Psoas muscle (tissue), 7 donors: ENCODE measurements at regions not wholly inside any gene's neighbourhood (a gene's known extent, or its start where the extent isn't known, plus 50 kb on each side); places are given as distances from the start of the nearest gene placed in this dataset.

Source experiments
- ATAC-seq, 4 donors: fragments of 200-7000 bp; cut with Tn5 transposase; one replicate each; pipeline ENCODE4 v1.9.1; 2020; ENCODE audit warnings: moderate library complexity in 3 of 4, mild to moderate bottlenecking in 2 of 4
- DNase-seq, 2 donors: peaks; one replicate each; pipeline ENCODE4 v3.0.0-alpha.2; 2020
- H3K27ac ChIP-seq: fragments of 200-600 bp; one replicate; pipeline ENCODE4 v1.8.0; 2022
- H3K27me3 ChIP-seq, 3 donors: fragments of 200-600 bp in 1 of 3; one replicate each; pipeline versions ENCODE4 v1.6.1 to v1.8.0; 2013 to 2022; ENCODE audit warnings: low read length in 2 of 3, mild to moderate bottlenecking in 2 of 3, moderate library complexity in 1 of 3; ENCODE audit not compliant: insufficient read depth in 3 of 3
- H3K36me3 ChIP-seq, 2 donors: fragments of 200-600 bp in 1 of 2; one replicate each; pipeline versions ENCODE4 v1.6.1 to v1.8.0; 2013 to 2022; ENCODE audit warnings: low read depth in 1 of 2, mild to moderate bottlenecking in 1 of 2, moderate library complexity in 1 of 2; ENCODE audit not compliant: insufficient read depth in 1 of 2
- H3K4me1 ChIP-seq: fragments of 200-600 bp; one replicate; pipeline ENCODE4 v1.8.0; 2022
- H3K4me3 ChIP-seq: fragments of 200-600 bp; one replicate; pipeline ENCODE4 v1.8.0; 2022; ENCODE audit warnings: mild to moderate bottlenecking
- H3K9me3 ChIP-seq: fragments of 200-600 bp; one replicate; pipeline ENCODE4 v1.8.0; 2022
- WGBS, 3 donors: extraction: QIAGEN DNeasy Blood & Tissue Kit; methylation state at CpG; one replicate each; pipeline versions ENCODE4 v1.1.6 to v1.1.7; 2013; 5-methylcytosine and 5-hydroxymethylcytosine counted together
- intact Hi-C, 2 donors: fragments of 100-400 bp; cut with DNase I; formaldehyde crosslinking; loops; one replicate each; pipeline versions ENCODE4 v1.11.0 to v1.14.2; 2022
- TF ChIP-seq, protein P1 (sequence below): fragments of 200-600 bp; IDR thresholded peaks from one replicate; pipeline ENCODE4 v1.8.0; 2022; ENCODE audit warnings: antibody characterized with exemption
- donor health status: healthy with polysubstance abuse.
- donor health status: DM: no; HTN: no; CAD: no; lungs with moderate emphysema.
- donor health status: Bipolar disorder and iron deficiency.
- donor health status: healthy.
- donor health status: DM: yes; HTN: yes; CAD: no.
- donor health status: DM: no; HTN: no; CAD: no.
- donor health status: DM: yes; HTN: yes; CAD: no.

DNA sequence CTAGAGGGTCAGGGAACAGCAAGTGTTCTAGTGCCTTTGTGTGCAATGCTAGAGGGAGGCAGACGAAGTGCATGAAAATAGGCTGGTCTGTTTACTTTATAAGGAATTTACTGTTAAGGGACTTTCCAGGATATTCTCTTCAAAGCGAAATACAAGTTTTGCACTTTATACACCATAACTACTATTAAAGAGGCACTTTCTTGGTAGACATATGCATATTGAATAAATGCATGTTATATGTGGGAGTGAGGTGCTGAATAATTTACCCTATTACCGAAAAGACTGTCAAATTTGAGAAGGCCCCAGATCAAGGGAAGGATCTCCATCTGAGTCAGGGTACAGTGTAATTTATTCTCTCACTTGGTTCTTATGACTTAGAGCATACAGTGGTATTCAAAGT is 310.5 kb downstream of the S1PR1 start:
- 61 to 77% (median 70%) methylated on average over 3 of the region's 3 CpGs for WGBS, 3 donors
- H3K36me3 ChIP-seq = no peaks in the 10 kb centered on the region
- ATAC-seq (no peak), DNase-seq (no peak)
- H3K27ac ChIP-seq = no peak overlapping the region
- H3K4me3 ChIP-seq = no peak overlapping the region
- no peaks in the 10 kb centered on the region for H3K9me3 ChIP-seq
- no peaks in the 10 kb centered on the region for H3K4me1 ChIP-seq
- no peaks in the 10 kb centered on the region for H3K27me3 ChIP-seq
- intact Hi-C loops = no loop called here
- TF ChIP-seq, protein P1, sequence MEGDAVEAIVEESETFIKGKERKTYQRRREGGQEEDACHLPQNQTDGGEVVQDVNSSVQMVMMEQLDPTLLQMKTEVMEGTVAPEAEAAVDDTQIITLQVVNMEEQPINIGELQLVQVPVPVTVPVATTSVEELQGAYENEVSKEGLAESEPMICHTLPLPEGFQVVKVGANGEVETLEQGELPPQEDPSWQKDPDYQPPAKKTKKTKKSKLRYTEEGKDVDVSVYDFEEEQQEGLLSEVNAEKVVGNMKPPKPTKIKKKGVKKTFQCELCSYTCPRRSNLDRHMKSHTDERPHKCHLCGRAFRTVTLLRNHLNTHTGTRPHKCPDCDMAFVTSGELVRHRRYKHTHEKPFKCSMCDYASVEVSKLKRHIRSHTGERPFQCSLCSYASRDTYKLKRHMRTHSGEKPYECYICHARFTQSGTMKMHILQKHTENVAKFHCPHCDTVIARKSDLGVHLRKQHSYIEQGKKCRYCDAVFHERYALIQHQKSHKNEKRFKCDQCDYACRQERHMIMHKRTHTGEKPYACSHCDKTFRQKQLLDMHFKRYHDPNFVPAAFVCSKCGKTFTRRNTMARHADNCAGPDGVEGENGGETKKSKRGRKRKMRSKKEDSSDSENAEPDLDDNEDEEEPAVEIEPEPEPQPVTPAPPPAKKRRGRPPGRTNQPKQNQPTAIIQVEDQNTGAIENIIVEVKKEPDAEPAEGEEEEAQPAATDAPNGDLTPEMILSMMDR = no peak

DNA sequence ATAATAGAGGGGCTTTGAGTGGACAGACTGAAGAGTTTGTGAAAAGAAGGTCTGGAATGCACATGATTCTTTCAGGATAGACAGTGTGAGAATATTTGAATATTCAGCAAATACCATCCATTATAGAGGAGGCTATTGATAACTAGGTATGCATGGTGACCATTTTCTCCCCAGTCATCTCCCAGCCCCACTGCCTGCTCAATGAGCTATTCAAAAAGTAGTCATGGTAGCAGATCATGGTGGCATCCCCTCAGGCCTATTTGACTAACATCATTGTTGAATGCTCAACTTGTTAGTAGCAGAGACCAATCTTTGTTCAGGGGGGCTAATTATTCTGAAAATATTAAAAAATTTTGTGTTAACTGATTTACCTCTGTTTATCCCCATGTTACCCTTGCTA is 311.6 kb downstream of the S1PR1 start:
- TF ChIP-seq, protein P1 = no peak
- H3K4me3 ChIP-seq = no peak overlapping the region
- intact Hi-C loops = no loop called here
- H3K27ac ChIP-seq = no peak overlapping the region
- no peaks in the 10 kb centered on the region for H3K36me3 ChIP-seq
- H3K9me3 ChIP-seq = no peaks in the 10 kb centered on the region
- no peaks in the 10 kb centered on the region for H3K4me1 ChIP-seq
- no peaks in the 10 kb centered on the region for H3K27me3 ChIP-seq
- DNase-seq (no peak), ATAC-seq (no peak)

DNA sequence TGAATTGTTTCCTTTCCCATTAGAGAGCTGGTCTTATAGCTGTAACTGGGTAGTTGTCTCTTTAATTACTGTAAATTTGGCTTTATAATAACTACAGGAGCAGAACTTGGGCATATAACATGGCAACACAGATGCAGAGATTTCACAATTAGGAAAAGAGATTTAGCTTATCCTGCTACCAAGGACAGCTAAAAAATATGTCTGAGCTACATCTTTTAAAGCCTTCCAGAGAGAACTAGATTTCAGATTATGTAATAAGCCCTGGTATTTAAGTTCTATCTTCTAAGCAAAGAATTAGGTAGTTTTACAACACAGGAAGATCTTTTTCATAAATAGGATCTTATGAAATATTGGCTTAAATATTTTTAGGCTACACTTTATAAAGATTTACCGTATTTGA is 313.8 kb downstream of the S1PR1 start:
- H3K36me3 ChIP-seq = no peaks in the 10 kb centered on the region
- DNase-seq (no peak), ATAC-seq (no peak)
- no peaks in the 10 kb centered on the region for H3K9me3 ChIP-seq
- H3K4me1 ChIP-seq = no peaks in the 10 kb centered on the region
- H3K27ac ChIP-seq = no peak overlapping the region
- TF ChIP-seq, protein P1 = no peak
- H3K27me3 ChIP-seq = no peaks in the 10 kb centered on the region
- WGBS, 3 donors = 81 to 92% (median 84%) methylated on average over 1 of the region's 1 CpG
- H3K4me3 ChIP-seq = no peak overlapping the region
- intact Hi-C loops = no loop called here

DNA sequence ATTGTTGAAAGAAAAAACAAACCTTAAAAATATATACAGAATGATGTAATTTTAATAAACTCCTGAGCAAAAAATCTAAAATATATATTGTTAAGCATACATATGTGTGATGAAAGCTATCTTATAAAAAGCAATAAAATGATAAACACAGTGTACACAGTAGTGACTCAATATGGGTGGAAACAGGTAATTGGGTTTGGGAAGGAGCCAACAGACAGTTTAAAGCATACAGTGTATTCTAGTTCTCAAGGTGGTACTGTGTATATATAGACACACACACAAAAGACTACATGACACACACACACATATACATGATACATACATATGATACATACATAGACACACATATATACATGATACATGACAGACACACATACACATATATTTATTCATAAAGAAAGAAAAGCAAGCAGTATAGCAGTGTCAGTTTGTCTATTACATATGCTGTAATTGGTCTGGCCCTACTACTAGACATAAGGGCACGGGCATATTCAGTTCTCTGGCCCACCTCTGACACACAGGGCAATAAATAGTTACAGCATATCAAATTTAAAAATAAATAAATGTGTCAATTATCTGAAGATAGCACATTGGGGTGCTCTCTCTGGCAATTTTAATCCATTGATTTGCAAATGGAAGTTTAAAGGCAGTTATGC is 330.2 kb downstream of the S1PR1 start:
- Histone ChIP-seq H3K4me3 (no peak overlapping the region), H3K27ac (no peak overlapping the region), H3K36me3 (no peaks in the 10 kb centered on the region), H3K4me1 (no peaks in the 10 kb centered on the region), H3K27me3 (no peaks in the 10 kb centered on the region), H3K9me3 (peaks cover 6% of the 10 kb centered on the region)
- TF ChIP-seq, protein P1 = no peak
- intact Hi-C loops = no loop called here
- 88 to 97% (median 92%) methylated on average over 1 of the region's 1 CpG for WGBS, 3 donors
- ATAC-seq = no peak
- DNase-seq = no peak

DNA sequence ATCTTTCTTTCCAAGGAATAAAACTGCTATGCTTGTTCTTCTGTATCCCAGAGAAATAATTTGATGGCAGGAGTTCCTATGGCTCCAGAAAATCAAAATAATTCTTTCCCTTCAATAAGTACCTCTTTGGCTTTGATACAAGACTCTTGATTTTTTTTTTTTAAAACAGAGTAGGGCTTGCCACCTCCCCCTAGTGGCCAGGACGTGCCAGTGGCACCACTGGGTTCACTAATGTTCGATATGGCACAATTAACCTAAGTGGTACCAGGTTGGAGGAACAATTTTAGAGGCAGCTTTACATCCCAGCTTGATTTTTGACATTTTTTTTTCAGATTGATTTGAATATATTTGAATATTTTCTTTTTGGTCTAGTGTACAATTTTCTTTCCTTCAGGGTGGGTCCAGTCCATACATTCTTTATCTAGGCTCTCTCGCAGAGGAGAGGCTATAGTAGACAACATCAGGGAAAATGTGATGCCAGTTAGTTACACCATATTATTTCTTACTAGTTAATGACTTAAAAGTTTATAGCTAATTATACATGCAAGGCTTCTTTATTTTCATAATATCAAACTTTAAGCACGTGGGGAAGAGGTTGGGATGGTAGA is 330.9 kb downstream of the S1PR1 start:
- Histone ChIP-seq H3K36me3 (no peaks in the 10 kb centered on the region), H3K4me1 (no peaks in the 10 kb centered on the region), H3K9me3 (peaks cover 6% of the 10 kb centered on the region), H3K27me3 (no peaks in the 10 kb centered on the region), H3K4me3 (no peak overlapping the region), H3K27ac (no peak overlapping the region)
- DNase-seq (no peak), ATAC-seq (no peak)
- 53 to 57% (median 54%) methylated on average over 4 of the region's 4 CpGs for WGBS, 3 donors
- intact Hi-C loops = no loop called here
- TF ChIP-seq, protein P1 = peak; percentile 46
